GM10266 (cell line): ENCODE measurements at regions not wholly inside any gene's neighbourhood (a gene's known extent, or its start where the extent isn't known, plus 50 kb on each side); places are given as distances from the start of the nearest gene placed in this dataset.

ENCODE experiments used
- DNase-seq: peaks from one replicate; pipeline ENCODE4 v3.0.0; 2012; ENCODE audit errors: extremely low spot score
- CTCF ChIP-seq: IDR thresholded peaks from 2 replicates; pipeline ENCODE4 v1.5.1; 2012; ENCODE audit warnings: mild to moderate bottlenecking, low read depth; ENCODE audit not compliant: control insufficient read depth, insufficient read depth; ENCODE audit errors: missing control alignments

DNA sequence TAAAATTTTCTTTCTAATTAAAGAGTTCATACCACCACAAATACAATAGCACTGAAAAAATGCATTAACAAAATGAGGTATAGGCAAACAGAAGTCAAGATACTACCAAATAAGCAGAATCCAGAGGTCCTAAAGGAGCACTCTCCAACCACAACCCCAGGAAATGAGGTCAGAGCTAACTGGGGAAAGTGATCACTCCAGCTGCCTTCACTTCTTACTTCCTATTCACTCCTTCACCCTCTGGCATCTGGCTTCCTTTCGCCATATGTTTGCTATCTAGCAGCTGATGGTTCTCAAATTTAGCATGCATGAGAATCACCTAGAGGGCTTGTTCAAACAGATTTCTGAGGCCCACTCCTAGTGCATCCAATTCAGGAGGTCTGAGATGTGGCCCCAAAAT lies 212.6 kb upstream of the ACVR2A start:
- no peak for TF ChIP-seq CTCF

GRCh38 chr2:147631294-147631693 lies 213.5 kb upstream of the ACVR2A start:
- no peak for DNase-seq
- no peak for TF ChIP-seq CTCF

More for the DNA sequence above, 212.6 kb upstream of the ACVR2A start:
- DNase-seq, result no peak

GRCh38 chr2:147630585-147630984 lies 214.2 kb upstream of the ACVR2A start:
- no peak for DNase-seq

GRCh38 chr2:147628971-147629421 lies 215.8 kb upstream of the ACVR2A start:
- peak; percentile 20 for DNase-seq
- no peak for TF ChIP-seq CTCF

More at GRCh38 chr2:147630585-147630984, 214.2 kb upstream of the ACVR2A start:
- no peak for TF ChIP-seq CTCF

- DNase-seq, result peak; percentile 9
- no peak for TF ChIP-seq CTCF
These were observed 221.5 kb upstream of the ACVR2A start for GRCh38 chr2:147623328-147623727.

DNA sequence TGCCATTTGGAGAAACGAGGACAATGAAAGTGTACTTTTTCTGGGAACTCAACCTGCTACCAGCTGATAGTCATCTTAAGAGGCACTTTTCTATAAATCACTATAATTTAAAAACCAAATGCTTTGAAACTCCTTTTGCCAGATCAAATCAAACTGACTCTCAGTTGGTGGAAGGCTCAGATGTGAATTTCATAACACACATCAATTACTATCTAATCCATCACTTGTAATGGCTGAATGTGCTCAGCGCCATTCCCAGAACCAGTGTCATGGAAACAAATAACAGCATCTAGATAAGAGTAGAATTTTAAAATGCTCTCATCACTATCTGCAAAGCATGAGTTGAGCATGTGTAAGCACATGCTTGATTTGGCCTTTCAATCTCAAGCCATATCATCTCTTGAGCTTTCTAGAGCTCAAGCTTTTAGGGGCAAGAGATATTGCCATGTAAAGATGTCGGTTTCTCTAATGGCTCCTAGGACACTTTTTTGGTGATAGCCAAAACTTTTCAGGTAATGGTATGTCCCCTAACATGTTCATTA lies 223.1 kb upstream of the ACVR2A start:
- no peak for DNase-seq
- no peak for TF ChIP-seq CTCF

GRCh38 chr2:147619808-147620207 lies 225.0 kb upstream of the ACVR2A start:
- DNase-seq, result no peak
- no peak for TF ChIP-seq CTCF
